GM18508 (cell line): ENCODE measurements at regions not wholly inside any gene's neighbourhood (a gene's known extent, or its start where the extent isn't known, plus 50 kb on each side); places are given as distances from the start of the nearest gene placed in this dataset.
"Not testable (repeated sequence)": the region's sequence is repeated elsewhere in the genome, so short reads cannot be mapped to it uniquely, and the experiment has no call there.

Experiments
- ATAC-seq: cut with Tn5 transposase; IDR thresholded peaks from one replicate; pipeline ENCODE4 v1.9.1; 2021; ENCODE audit warnings: moderate number of reproducible peaks; ENCODE audit not compliant: insufficient read depth, unreplicated experiment

DNA sequence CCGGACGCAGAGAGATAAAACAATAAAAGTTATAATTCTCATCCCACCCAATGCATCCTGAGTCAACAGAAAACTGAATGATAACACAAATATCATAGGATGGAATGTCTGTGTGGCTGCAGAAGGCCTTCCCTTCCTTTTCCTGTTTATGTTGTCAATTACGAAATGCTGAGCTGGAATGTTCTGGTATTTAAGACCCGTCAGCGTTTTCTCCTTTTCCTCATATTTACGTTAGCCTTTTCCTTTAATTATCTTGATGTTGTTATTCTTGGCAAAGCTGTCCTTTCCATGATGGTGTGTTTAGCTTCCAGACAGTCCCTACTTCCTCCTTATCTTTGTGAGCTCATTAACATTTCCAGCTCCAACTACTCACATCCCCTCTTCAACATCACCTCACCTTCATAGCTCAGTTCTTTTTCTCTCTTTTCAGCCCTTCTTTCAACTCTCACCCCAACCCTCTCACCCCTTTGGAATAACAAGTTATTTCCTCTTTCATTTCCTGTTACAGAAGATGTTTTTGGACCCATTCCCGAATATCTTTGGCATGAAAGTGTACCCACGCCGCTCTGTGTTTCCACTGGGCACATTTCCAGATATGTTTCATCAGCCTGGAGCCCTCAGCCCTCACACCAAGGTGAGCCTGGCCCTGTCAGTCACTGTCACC lies 221.6 kb downstream of the NR2F1-AS1 start:
- no peak for ATAC-seq

DNA sequence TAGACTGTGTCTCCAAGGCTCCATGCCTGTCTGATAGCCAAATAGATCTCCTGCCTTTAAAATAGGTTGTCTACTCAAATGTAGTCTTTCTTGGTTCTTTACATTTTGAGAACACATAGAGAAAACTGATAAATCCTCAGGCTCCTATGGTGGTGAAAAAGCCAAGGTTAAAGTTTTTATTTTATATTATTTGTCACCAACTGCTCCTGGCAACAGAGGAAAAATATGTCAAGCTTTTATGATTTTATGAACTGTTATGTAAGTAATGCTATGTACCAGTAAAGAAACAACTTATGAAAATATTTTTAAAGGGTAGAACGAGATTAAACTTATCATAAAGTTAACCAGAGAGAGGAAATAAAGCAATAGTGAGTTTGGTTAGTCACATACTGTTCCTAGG lies 222.8 kb downstream of the NR2F1-AS1 start:
- no peak for ATAC-seq

DNA sequence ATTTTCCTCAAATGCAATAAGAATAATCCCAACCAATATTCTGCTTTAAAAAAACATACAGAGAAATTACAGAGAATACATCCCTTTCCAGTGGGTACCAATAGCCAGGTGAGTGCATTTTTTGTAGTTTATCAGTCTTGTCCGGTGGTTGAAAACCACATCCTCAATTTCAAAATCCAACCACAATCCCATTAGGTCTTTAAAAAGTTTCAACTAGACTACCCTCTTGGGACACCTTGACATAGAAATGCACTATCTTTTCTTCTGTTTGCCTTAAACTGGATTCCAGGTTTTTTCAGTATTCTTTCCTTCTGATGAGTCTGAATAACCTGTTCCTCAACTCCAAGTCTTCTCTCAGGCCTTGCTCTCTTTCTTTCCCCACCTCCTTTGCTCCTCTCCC lies 223.3 kb downstream of the NR2F1-AS1 start:
- ATAC-seq, result no peak

DNA sequence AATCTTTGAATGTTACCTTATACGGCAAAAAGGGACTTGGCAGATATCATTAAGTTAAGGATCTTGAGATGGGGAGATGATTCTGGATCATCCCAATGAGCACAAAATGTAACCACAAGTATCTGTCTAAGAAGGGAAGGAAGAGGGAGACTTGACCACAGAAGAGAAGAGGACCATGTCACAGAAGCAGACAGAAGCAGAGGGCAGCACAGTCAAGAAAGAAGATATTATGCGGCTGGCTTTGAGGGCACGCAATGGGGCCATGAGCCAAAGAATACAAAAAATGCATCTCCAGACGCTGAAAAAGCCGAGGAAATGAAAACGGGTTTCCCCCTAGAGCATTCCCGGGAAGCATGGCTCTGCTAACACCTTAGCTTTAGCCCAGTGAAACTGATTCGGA lies 225.3 kb downstream of the NR2F1-AS1 start:
- ATAC-seq, result no peak

DNA sequence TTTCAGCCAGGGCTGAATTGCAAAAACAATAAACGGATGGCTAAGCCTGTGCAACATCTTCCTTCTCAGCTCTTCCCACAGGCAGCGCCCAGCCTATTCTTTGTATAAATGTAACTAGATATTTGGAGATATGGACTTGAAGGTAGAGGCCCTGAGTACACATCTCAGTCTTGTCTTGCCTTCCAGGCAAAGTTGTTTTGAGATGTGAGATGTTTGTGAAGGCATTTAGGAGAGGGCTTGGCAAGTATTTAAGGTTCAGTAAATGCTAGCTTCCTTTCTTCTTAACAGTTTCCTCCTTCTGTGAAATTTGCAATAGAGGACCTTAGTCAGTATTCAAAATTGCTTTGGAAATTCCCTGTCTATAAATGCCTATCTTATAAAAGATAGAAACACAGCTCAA lies 228.8 kb downstream of the NR2F1-AS1 start:
- ATAC-seq, result no peak

DNA sequence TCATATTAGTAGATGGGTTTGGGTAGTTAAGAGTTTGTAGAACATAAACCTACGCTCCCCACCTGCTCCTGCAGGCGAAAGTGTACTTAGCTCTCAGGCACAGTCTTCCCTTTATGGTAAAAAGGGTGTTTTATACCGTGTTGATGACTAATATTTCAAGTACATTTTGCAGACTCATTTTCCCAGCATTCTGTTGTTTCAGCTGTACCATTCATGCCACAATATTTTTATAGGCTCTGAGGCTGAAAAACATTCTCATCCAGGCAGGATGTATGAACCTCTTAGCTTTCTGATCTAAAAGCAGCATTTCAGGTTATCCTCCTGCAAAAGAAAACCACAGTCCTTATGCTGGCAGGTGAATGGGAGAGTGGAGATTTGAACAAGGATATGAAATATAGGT lies 231.4 kb downstream of the NR2F1-AS1 start:
- ATAC-seq, result no peak

DNA sequence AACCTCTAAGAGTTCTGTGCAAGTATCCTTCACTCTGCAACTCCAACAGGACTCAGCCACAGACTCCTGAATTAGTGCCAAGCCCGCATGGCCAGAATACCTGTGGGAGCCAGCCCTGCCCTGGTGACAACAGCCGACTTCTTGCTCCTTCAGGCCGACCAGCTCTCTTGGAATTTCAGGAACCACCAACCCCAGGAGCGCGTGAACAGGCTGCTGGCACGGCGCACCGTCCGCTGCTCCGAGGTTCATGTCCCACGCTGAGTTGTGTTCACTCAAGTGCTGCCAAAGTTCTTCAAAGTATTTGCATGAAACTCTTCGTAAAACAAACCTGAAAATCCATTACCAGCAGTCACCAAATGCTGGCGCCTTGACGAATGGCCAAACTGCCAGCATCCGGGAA lies 232.8 kb downstream of the NR2F1-AS1 start:
- no peak for ATAC-seq

DNA sequence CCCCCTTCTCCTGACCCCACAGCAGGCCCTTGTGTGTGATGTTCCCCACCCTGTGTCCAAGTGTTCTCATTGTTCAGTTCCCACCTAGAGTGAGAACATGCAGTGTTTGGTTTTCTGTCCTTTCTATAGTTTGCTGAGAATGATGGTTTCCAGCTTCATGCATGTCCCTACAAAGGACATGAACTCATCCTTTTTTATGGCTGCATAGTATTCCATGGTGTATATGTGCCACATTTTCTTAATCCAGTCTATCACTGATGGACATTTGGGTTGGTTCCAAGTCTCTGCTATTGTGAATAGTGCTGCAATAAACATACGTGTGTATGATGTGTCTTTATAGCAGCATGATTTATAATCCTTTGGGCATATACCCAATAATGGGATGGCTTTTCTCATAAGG lies 234.2 kb downstream of the NR2F1-AS1 start:
- not testable (repeated sequence) for ATAC-seq

DNA sequence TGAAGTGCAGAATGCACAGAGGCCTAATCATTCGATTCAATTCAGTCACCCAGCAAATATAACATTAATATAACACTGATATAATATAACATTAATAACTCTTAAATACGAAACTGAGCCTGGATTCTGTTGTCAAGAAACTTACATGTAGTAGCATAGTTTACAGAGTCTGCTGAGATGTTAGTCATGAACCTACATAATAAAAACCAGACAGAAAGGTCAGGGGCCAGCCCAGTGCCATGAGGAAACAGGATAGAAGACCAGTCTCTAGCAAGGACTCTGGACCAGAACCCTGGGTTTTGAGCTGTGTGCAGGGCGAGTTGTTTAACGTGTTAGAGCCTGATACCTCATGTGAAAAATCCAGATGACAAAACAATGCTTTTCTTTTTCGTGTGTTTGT lies 234.7 kb downstream of the NR2F1-AS1 start:
- no peak for ATAC-seq

DNA sequence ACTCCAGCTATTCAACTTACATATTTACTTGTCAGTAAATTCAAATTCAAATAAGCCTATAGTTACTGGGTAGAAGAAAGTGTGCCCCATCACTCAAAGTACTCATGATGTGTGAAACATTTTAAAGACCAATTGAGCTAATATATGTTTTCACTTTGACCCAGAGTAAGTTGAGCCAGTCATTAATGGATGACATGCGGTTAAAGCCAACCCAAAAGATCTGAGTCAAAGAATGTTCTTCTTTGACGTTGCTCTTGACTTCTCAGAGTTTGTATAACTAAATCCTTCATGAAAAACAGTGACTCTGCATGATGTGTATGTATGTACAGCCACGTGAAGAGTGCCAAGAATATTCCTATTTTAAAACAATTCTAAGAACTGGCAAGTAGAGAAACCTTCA lies 237.4 kb downstream of the NR2F1-AS1 start:
- no peak for ATAC-seq

DNA sequence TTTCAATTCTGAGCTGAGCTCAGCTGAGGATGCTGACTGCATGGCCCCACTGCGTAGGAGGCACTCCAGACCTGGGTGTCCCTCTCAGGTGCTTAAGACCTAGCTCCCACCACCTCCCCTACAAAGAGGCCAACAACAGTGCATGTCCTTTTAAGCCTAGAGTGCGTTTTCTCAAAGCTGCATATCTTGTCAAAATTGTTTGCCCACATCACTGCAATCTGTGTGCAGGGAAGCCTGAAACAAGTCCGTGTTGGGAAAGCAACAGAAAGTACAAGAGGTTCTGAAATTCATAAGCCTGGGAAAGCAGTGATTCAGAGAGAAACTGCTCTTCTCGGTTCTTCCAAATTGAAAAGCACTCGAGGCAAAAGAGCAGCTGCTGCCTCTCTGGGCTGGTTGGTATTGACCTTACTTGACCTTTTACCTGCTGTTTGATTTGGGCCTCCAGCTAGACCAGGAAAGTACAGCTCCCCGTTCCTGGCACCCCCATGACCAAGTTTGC lies 238.4 kb downstream of the NR2F1-AS1 start:
- no peak for ATAC-seq

DNA sequence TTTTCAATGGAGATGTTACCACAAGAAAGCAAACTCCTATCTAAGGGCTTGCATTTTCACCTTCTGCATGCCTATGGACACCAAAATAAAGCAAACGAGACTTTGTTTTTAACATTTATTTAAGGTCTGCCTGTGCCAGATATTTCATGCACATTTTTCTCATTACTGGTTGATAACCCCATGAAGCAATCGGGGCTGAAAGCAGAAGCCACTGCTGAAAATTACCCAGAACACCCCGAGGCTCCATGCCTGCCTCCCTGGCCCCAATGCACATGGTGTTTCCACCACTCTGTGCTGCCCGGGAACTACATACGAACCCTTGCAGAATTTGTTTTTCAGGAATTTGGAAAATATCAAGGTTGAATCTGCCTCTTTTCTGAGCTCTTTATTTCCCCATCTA lies 240.1 kb downstream of the NR2F1-AS1 start:
- ATAC-seq, result no peak

DNA sequence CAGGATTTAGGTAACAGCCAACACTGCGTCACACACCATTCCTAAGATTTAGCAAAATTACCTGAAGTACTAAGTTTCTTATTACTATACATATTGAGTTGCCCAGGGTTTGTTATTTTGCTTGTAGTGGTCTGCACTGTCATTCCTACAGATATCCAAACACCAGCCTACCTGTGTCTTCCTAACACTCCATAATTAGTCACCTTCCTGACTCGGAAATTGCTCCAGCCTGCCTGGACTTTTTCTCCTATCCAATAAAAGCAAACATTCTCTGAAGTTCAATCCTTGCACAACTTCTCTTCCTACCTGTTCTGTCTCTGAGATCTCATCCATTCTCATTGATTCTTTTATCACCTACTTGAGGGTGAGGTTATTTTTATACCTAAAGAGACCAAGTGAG lies 243.9 kb downstream of the NR2F1-AS1 start:
- no peak for ATAC-seq

DNA sequence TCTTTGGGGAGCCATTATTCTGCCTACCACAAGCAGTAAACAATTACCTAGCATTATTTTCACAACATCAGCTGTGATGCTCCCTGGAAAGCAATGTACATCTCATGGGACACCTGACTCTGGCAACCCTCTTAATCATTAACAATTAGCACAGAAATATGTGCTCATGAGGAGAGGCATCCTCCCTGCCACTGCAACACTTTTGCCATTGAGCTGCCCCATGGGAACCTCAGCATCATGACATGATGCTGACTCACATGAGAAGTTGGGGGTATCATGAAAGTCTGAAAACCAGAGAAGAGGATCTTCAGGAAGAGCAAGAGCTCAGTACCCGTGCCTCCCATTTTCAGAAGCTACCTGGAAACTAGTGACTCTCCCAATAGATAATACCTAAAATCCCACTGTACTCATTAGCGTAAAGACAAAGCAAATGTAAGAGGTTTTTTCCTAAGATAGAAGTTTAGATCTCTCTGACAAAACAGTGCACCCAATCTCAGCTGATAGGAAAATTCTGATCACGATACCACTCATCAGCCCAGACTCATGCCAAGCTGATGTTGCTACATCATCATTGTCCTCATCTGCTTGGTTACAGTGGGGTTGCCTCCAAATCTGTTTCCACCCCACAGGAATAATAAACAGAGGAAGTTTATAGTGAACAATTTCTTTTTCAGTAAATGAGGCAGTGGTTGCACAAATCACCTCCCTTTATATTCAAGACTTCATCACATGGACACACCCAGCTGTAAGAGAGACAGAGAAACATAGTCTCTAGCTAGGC lies 244.5 kb downstream of the NR2F1-AS1 start:
- no peak for ATAC-seq

DNA sequence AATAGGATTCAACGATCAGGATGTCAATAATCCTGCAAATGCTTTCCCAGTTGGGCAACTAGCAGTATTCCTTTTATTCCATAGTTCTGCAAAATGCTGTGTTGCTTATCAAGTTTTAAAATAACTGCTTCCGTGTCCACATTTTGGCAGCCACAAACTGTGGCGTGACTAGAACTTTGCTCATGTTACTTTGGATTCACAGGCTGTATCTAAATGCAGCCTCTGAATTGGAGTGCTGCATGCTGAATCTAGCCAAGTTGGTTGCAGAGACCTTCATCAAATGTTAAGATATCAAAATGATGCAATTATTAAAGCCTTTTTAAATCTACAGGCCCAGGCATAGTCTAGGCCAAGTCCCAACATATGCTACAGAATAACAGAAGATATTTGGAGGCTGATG lies 249.2 kb downstream of the NR2F1-AS1 start:
- no peak for ATAC-seq

DNA sequence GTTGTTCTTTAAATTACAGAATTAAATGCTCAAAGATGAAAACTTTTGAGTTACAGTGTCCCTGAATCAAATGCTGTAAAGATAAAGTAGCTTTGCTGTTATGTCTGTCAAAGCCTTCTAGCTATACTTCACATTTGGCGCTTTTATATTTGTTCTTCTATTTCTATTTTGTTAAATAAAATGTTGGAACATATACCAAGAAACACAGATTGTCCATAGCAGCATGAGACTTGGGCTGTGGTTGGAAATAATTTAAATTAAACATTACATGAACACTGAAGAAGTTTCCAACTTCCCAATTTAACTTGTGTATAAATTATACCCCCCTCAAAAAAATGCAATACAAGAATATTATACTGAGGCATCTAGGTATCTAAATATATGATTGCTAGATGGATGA lies 249.8 kb downstream of the NR2F1-AS1 start:
- ATAC-seq, result no peak

DNA sequence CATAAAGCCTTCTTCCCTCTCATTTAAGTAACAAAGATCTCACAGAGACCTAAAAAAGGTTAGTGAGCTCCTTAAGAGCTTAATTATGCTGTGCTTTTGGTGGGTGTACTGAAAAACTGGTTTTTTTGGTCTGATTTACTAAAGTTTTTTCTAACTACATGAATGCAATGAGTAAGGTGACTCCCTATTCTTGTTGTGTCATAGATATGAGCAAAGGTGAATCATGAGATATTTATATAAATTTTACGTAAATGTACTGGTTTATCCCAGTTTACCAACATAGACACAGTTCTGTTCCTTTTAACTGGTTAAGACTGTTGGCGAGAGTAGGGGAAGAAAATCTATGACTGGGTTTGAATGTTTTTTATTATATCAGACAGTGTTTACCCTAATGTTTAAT lies 250.5 kb downstream of the NR2F1-AS1 start:
- ATAC-seq, result no peak

DNA sequence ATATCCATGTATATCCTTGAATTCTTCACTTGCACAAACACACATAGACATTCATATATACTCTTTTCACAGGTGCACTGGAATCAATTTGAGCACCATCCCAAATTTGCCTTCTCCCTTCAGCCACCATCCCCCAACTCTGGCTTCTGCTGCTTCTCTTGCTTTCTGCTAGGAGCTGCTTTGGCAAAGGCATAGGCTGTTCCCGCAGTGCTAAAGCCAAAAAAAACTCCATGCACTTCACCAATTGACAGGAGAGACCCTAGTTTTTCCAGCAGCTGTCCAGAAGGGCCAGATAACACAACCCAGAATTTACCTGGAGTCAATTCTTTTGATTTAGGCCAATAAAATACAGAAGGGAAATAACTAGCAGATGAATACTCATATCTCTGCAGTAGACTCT lies 251.3 kb downstream of the NR2F1-AS1 start:
- no peak for ATAC-seq

DNA sequence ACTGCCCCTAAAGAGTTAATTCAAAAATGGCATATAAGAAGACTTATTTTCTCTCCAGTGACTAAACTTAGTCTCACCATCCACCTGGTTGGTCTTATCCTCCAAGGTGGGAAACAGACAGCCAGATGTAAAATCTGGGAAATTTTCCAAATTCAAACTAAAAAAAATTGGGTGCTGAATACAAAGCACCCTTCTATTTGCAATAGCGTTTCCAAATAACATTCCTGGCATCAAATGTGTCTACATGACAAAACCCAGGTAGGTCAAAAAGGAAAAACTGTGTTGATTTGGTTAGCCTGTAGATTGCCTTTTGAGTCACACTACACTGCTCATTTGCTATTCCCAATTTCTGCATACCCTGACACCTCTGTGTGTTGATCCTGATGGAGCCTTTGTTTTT lies 252.2 kb downstream of the NR2F1-AS1 start:
- ATAC-seq, result no peak

DNA sequence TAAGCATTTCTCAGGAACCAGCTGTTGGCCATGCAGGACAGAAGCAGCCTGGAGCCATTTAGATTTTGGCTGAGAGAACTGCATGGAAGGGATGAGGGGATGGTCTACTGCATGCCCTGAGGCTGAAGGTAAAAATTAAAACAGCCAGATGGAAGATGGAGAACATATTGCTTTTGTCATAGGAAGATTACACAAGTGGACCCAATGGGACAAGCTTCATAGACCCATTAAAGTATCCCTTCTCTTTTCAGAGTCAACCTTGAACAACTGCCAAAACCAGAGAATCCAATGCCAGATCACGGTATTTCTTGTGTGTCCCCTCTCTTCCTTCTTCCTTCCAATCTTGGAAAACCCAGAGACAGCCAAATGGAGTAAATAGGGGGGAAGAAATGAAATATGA lies 253.4 kb downstream of the NR2F1-AS1 start:
- no peak for ATAC-seq

DNA sequence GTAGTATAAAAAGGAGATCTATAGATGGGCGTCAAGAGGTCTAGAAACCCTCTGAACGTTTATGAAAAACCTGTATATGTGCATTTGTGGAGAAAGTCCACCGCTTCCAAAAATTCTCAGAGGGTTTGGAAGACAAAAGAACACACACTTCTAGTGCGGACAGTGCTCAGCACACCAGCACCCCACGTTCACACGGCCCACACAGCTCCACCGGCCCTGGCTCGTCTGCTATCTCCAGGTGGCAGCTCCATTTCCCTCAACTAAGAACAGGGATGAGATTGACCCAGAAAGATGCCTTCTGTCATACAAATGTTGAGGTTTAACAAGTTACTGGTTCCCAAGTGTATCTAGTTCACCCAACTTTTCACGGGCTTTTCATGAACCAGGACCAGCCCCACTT lies 255.1 kb downstream of the NR2F1-AS1 start:
- no peak for ATAC-seq
